Chondrocyte (in vitro differentiated cells): ENCODE measurements at regions not wholly inside any gene's neighbourhood (a gene's known extent, or its start where the extent isn't known, plus 50 kb on each side); places are given as distances from the start of the nearest gene placed in this dataset.

Source experiments
- DNase-seq: peaks from one replicate; pipeline ENCODE4 v3.0.0; 2021; ENCODE audit warnings: mixed read lengths, low spot score
- H3K27ac Mint-ChIP-seq: one replicate; pipeline ENCODE4 v1.8.0; 2021; ENCODE audit warnings: mild to moderate bottlenecking, moderate library complexity, mixed read lengths; ENCODE audit not compliant: unreplicated experiment
- H3K27me3 Mint-ChIP-seq: 2 replicates; pipeline ENCODE4 v1.8.0; 2021; ENCODE audit warnings: low read depth, mixed read lengths
- H3K36me3 Mint-ChIP-seq: 2 replicates; pipeline ENCODE4 v1.8.0; 2021; ENCODE audit warnings: low read depth, mixed read lengths
- H3K4me1 Mint-ChIP-seq: 2 replicates; pipeline ENCODE4 v1.8.0; 2021; ENCODE audit warnings: low read depth, mild to moderate bottlenecking, mixed read lengths
- H3K4me3 Mint-ChIP-seq: one replicate; pipeline ENCODE4 v1.8.0; 2021; ENCODE audit warnings: mild to moderate bottlenecking, moderate library complexity, mixed read lengths; ENCODE audit not compliant: unreplicated experiment
- H3K9me3 Mint-ChIP-seq: 2 replicates; pipeline ENCODE4 v1.8.0; 2021; ENCODE audit warnings: low read depth, mixed read lengths
- CTCF ChIP-seq: fragments of 200-600 bp; sonication (generic); IDR thresholded peaks from 2 replicates; pipeline ENCODE4 v1.5.0; 2021; ENCODE audit warnings: antibody characterized with exemption, mild to moderate bottlenecking, moderate library complexity

- TF ChIP-seq CTCF: no peak
- H3K9me3 Mint-ChIP-seq: no peaks in the 10 kb centered on the region
- no peak overlapping the region for H3K4me3 Mint-ChIP-seq
- peaks cover 2% of the 10 kb centered on the region for H3K36me3 Mint-ChIP-seq
- H3K4me1 Mint-ChIP-seq: peaks cover 31% of the 10 kb centered on the region
- peak overlapping the region; percentile 56 for H3K27ac Mint-ChIP-seq
- no peak for DNase-seq
- H3K27me3 Mint-ChIP-seq: no peaks in the 10 kb centered on the region
Measured at GRCh38 chr6:3987053-3987452, 91.9 kb downstream of the FAM217A start.

- H3K27me3 Mint-ChIP-seq: no peaks in the 10 kb centered on the region
- H3K4me3 Mint-ChIP-seq: no peak overlapping the region
- TF ChIP-seq CTCF: no peak
- peaks cover 31% of the 10 kb centered on the region for H3K4me1 Mint-ChIP-seq
- DNase-seq: no peak
- H3K36me3 Mint-ChIP-seq: peaks cover 2% of the 10 kb centered on the region
- no peaks in the 10 kb centered on the region for H3K9me3 Mint-ChIP-seq
- peak overlapping the region; percentile 56 for H3K27ac Mint-ChIP-seq
Measured at GRCh38 chr6:3987576-3987975, 91.4 kb downstream of the FAM217A start.

DNA sequence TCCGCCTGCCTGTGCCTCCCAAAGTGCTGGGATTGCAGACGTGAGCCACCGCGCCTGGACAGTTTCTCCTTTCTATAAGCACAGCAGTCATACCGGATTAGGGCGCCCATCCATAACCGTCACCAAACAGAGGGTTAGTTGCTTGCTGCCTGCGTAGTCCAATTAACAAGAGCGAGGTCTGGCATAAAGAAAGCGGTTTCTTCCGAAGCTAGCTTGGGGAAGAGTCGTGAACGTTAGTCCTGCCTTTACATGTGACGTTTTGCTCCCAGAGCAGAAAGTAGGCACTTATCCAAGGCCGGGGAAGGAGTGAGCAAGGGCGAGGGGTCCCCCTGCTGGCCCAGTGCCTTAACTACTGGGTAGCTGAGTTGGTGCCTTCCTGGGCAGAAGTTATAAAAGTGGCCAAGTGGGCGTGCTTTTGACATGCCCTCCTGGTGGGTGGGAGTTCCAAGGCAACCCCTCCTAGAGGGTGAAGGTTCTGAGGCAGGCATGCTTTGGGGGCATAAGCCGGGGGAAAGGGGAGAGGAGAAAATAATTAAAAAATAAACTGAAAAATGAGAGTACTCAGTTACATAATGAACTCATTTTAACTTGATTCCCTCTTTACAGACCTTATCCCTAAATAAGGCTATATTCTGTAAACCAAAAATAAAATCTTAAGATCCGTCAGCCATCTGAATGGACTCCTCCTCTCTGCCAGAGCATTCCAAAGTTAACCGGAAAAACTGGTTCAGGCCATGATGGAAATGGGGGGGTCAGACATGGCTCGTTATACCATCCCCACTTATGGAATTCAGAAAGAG, 88.0 kb downstream of the FAM217A start:
- H3K36me3 Mint-ChIP-seq: no peaks in the 10 kb centered on the region
- H3K4me3 Mint-ChIP-seq: peak overlapping the region; percentile 5
- H3K27ac Mint-ChIP-seq: peak overlapping the region; percentile 75

DNA sequence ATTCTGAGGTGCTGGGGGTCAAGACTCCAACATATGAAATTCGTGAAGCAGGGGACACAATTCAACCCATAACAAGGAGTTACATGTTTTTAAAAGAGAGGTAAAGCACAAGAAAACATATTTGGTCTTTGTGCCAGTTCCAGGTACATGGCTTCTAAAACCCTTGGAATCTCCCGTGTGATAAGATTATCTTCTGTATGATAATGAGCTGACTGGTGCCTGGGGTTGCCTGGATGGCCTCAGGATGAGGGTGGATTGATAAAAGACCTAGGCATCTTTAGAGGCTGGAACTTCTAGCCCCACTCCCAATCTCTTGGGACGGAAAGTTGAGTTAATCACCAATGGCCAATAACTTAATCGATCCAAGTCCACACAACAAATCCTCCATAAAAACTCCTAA, 87.0 kb downstream of the FAM217A start:
- no peaks in the 10 kb centered on the region for H3K36me3 Mint-ChIP-seq
- no peak for TF ChIP-seq CTCF
- peaks cover 36% of the 10 kb centered on the region for H3K4me1 Mint-ChIP-seq
- no peak overlapping the region for H3K4me3 Mint-ChIP-seq
- DNase-seq: no peak
- no peak overlapping the region for H3K27ac Mint-ChIP-seq
- no peaks in the 10 kb centered on the region for H3K27me3 Mint-ChIP-seq
- no peaks in the 10 kb centered on the region for H3K9me3 Mint-ChIP-seq

More for the DNA sequence above, 88.0 kb downstream of the FAM217A start:
- peaks cover 38% of the 10 kb centered on the region for H3K4me1 Mint-ChIP-seq
- no peak for DNase-seq
- no peaks in the 10 kb centered on the region for H3K9me3 Mint-ChIP-seq
- TF ChIP-seq CTCF: peak; percentile 93
- H3K27me3 Mint-ChIP-seq: no peaks in the 10 kb centered on the region

- Mint-ChIP-seq H3K27ac (peak overlapping the region; percentile 93), H3K36me3 (no peaks in the 10 kb centered on the region), H3K4me3 (no peak overlapping the region), H3K9me3 (no peaks in the 10 kb centered on the region), H3K4me1 (peaks cover 31% of the 10 kb centered on the region), H3K27me3 (no peaks in the 10 kb centered on the region)
- DNase-seq: no peak
- TF ChIP-seq CTCF: no peak
Measured at GRCh38 chr6:3996349-3996748, 82.6 kb downstream of the FAM217A start.
